ENCODE measurements at regions not wholly inside any gene's neighbourhood (a gene's known extent, or its start where the extent isn't known, plus 50 kb on each side); places are given as distances from the start of the nearest gene placed in this dataset.

DNA sequence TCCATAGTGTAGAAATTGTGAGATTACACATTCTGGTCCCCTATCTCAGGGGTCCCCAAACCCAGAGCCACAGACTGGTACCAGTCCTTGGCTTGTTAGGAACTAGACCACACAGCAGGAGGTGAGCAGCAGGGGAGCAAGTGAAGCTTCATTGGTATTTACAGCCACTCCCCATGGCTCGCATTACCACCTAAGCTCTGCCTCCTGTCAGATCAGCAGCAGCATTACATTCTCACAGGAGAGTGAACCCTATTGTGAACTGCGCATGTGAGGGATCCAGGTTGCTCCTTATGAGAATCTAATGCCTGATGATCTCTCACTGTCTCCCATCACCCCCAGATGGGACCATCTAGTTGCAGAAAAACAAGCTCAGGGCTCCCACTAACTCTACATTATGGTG lies 229.7 kb upstream of the IRF2BP2 start:
- TF ChIP-seq, protein P1, sequence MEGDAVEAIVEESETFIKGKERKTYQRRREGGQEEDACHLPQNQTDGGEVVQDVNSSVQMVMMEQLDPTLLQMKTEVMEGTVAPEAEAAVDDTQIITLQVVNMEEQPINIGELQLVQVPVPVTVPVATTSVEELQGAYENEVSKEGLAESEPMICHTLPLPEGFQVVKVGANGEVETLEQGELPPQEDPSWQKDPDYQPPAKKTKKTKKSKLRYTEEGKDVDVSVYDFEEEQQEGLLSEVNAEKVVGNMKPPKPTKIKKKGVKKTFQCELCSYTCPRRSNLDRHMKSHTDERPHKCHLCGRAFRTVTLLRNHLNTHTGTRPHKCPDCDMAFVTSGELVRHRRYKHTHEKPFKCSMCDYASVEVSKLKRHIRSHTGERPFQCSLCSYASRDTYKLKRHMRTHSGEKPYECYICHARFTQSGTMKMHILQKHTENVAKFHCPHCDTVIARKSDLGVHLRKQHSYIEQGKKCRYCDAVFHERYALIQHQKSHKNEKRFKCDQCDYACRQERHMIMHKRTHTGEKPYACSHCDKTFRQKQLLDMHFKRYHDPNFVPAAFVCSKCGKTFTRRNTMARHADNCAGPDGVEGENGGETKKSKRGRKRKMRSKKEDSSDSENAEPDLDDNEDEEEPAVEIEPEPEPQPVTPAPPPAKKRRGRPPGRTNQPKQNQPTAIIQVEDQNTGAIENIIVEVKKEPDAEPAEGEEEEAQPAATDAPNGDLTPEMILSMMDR (IDR thresholded peaks at IDR 0.05; ENCODE audit: low read length, missing control alignments) = no peak

DNA sequence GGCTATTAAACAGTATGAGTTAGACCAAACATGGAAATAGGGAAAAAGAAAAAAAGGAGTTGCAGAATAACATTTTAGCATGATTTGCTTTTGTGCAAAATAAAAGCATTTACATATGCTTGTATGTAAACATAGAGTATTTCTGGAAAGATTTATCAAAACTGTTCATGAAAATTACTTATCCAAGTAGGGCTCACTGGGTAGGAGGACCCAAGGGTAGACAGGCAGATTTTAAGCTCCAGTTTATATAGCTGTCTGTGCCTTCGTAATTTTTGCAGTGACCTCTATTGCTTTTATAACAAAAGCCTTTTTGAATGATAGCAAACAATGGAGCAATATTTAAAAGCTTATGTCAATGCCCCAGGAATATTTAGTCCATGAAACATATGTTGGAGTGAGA lies 228.8 kb upstream of the IRF2BP2 start:
- DNase-seq (ENCODE audit: low read depth) = no peak
- H3K4me3 ChIP-seq (replicated peaks; ENCODE audit: low read depth, low read length) = no peak overlapping the region
- TF ChIP-seq, protein P1 (IDR thresholded peaks at IDR 0.05; ENCODE audit: low read length, missing control alignments) = no peak

More for the DNA sequence above, 229.7 kb upstream of the IRF2BP2 start:
- no peak for DNase-seq (ENCODE audit: low read depth)
- no peak overlapping the region for H3K4me3 ChIP-seq (replicated peaks; ENCODE audit: low read depth, low read length)

DNA sequence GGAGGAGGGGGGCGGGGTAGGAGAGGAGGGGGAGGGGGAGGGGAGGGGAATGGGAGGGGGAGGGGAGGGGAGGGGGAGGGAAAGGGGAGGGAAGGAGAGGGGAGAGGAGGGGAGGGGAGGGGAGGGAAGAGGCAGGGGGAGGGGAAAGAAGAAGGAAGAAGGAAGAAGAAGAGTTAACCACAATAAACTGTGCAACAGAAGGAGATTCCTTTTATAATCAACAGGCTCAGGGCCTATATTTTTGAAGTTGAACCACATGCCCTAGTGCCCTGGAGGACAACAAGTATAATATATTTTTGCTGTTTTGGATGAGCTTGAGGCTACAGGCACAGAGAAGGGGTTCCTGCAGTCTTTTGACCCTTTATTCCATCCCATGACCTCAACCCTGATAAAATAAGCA lies 228.2 kb upstream of the IRF2BP2 start:
- no peak for DNase-seq (ENCODE audit: low read depth)
- TF ChIP-seq, protein P1 (IDR thresholded peaks at IDR 0.05; ENCODE audit: low read length, missing control alignments) = no peak
- H3K4me3 ChIP-seq (replicated peaks; ENCODE audit: low read depth, low read length) = no peak overlapping the region

DNA sequence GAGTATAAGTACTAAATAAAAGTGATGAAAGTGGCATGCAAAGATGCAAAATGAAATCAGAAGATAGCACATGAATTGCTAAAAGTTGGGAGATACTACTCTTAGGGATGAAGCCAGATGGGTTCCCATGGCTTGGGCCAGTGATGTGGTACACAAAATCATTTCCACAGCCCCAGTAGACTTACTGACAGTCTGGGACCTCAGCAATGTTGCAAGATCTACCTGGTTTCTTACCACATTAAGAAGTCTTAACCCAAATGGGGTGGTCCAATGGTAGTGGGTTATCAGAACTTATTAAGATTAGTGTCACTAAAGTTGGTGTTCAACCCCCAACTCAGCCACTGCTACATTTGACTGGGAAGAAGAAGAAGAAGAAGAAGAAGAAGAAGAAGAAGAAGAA lies 227.7 kb upstream of the IRF2BP2 start:
- no peak for DNase-seq (ENCODE audit: low read depth)
- TF ChIP-seq, protein P1 (IDR thresholded peaks at IDR 0.05; ENCODE audit: low read length, missing control alignments) = no peak

DNA sequence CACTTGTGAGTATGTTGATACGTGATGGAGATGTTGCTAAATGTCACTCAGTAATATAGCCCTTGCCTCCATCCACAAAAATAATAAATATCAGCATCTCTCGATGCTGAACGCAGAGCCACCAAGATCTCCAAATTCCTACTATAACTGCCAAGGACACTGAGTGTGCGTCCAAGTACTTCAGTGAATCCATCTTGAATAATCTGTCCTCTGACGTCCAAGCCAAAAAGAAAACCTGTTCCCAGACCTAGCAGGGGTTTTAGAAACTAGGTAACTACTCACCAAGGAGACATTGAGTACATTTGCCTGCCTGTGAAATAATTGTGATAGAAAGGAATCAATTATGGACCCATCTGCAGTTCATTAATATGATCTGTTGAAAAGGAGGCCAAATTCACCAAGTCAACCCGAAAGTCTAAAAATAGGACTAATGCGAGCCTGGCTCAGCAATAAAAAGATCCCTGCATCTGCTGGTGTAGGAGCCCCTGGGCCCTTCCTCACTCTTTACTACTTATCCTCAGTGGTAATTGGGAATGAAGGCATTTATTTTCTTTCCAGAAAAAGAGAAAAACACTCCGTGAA lies 226.9 kb upstream of the IRF2BP2 start:
- H3K4me3 ChIP-seq (replicated peaks; ENCODE audit: low read depth, low read length) = no peak overlapping the region
- TF ChIP-seq, protein P1 (IDR thresholded peaks at IDR 0.05; ENCODE audit: low read length, missing control alignments) = no peak
- DNase-seq (ENCODE audit: low read depth) = no peak

More for the DNA sequence above, 227.7 kb upstream of the IRF2BP2 start:
- H3K4me3 ChIP-seq (replicated peaks; ENCODE audit: low read depth, low read length) = no peak overlapping the region

DNA sequence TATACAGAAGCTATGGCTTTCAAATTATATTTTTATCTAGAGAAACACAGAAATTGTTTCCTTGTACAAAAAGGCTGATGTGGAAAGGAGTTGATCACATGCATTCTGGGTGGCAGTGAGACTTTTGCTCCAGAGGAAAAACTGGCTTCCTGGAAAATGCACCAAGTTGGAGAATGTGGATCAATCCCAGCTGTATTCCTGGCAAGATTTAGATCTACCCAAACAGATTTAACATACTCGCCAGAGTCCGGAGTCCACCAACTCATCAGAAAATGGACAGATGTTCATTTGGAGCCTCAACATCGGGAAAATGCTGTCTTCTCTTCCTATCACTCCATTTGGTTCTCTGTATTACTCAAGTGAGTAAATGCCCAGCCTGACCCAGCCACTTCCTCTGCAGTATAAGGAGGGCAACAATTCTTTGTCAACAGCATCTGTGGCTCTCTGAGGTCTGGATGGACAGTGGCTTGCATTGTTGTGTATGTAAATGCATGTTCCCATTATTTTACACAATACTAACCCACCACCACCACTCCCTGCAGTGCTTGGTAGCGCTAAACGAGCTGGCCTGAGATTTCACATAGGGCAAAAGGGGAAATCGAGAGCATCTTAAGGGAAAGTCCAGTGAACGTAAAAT lies 226.2 kb upstream of the IRF2BP2 start:
- DNase-seq (ENCODE audit: low read depth) = no peak
- H3K4me3 ChIP-seq (replicated peaks; ENCODE audit: low read depth, low read length) = no peak overlapping the region
- TF ChIP-seq, protein P1 (IDR thresholded peaks at IDR 0.05; ENCODE audit: low read length, missing control alignments) = no peak

DNA sequence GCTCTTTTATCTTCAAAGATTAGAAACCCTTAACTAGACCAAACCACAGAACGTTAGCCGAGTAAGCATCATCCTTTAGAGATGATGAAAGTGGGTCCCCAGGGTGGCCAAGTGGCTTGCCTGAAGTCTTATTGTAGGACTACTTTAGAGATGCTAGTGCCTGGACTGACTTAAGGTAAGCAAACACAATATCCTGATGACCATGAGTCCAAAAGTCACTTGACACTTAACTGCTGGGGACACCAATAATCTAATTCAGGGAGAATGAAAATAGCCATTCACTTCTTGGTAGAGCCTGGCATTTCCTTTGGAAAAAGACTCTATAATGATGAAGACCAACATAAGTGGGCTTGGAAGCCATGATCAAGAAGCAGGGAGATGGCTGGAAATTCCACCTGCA lies 225.3 kb upstream of the IRF2BP2 start:
- no peak for DNase-seq (ENCODE audit: low read depth)
- TF ChIP-seq, protein P1 (IDR thresholded peaks at IDR 0.05; ENCODE audit: low read length, missing control alignments) = no peak
- no peak overlapping the region for H3K4me3 ChIP-seq (replicated peaks; ENCODE audit: low read depth, low read length)
